Omental fat pad (tissue), 3 donors: ENCODE measurements at regions not wholly inside any gene's neighbourhood (a gene's known extent, or its start where the extent isn't known, plus 50 kb on each side); places are given as distances from the start of the nearest gene placed in this dataset.

Experiments
- ATAC-seq: fragments of 150-250 bp; one replicate; pipeline ENCODE4 v1.9.1; 2016; ENCODE audit warnings: mild to moderate bottlenecking, moderate library complexity; ENCODE audit not compliant: low FRiP score
- DNase-seq: peaks from one replicate; pipeline ENCODE4 v3.0.0-alpha.2; 2019; ENCODE audit warnings: low spot score
- CTCF ChIP-seq, 3 donors: fragments of 450-650 bp; IDR thresholded peaks; one replicate each; pipeline ENCODE4 v1.5.1; 2016 to 2017; ENCODE audit warnings: antibody characterized with exemption in 3 of 3, mild to moderate bottlenecking in 3 of 3, moderate library complexity in 2 of 3

- no peak for DNase-seq
- no peak for TF ChIP-seq CTCF (IDR thresholded peaks at IDR 0.05)
- no peak for ATAC-seq
These were observed 106.2 kb downstream of the FAM9B start for GRCh38 chrX:8927701-8928100.

DNA sequence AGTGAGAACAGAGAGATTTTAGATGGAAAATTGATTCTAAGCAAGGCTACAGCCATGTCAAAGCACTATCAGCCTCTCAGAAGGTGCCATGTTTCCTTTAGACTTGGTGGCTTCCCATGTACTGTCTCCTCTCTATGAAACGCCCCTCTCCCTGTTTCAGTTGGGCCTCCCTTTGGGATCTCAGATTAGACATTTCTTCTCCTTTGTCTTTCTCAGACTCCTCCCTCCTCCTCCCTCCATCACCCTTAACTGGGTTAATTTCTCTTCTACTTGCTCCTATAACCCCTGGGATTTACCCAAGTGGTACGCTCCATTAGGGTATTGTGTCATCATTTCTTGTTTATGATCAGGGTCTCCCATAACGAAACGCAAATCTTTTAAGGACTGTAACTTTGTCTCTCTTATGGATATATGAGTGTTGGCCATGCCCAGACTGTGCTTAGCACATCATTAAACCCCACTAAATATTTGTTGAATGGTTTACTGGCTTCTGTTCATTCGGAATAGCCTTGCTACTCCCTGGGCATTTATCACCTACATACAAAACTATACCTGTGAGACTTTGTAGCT is 106.8 kb downstream of the FAM9B start:
- no peak for DNase-seq

DNA sequence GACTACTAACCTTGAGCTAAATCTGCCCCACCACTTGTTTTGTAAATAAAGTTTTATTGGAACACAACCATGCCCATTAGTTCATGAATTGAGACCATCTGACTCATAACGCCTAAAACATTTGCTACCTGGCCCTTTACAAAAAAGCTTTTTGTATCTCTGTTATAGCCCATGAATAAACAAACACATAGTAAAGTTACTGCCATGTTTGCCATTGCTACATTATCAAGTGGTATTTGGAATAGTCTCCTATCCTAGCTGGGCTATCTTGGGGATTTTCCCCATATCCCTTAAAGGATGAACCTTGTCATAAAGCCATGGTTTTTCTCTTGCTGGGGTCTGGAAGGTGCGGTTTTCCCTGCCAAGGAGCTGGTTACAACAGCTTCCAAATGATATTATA is 112.3 kb downstream of the FAM9B start:
- DNase-seq (no peak), ATAC-seq (no peak)
- TF ChIP-seq CTCF (IDR thresholded peaks at IDR 0.05), result no peak

More for the DNA sequence above, 106.8 kb downstream of the FAM9B start:
- ATAC-seq, result no peak
- TF ChIP-seq CTCF (IDR thresholded peaks at IDR 0.05), result no peak

- DNase-seq (no peak), ATAC-seq (no peak)
- no peak for TF ChIP-seq CTCF (IDR thresholded peaks at IDR 0.05)
These were observed 114.1 kb downstream of the FAM9B start for GRCh38 chrX:8919801-8920200.

- ATAC-seq (no peak), DNase-seq (no peak)
- no peak for TF ChIP-seq CTCF (IDR thresholded peaks at IDR 0.05)
These were observed 115.5 kb upstream of the FAM9A start for GRCh38 chrX:8916697-8917096.

- no peak for TF ChIP-seq CTCF (IDR thresholded peaks at IDR 0.05)
- ATAC-seq (no peak), DNase-seq (no peak)
These were observed 113.5 kb upstream of the FAM9A start for GRCh38 chrX:8914681-8915080.

- no peak for DNase-seq
- no peak for TF ChIP-seq CTCF (IDR thresholded peaks at IDR 0.05)
- ATAC-seq, result peak; percentile 87
These were observed 112.6 kb upstream of the FAM9A start for GRCh38 chrX:8913655-8914409.
